ENCODE measurements at regions not wholly inside any gene's neighbourhood (a gene's known extent, or its start where the extent isn't known, plus 50 kb on each side); places are given as distances from the start of the nearest gene placed in this dataset.
"Not testable (repeated sequence)": the region's sequence is repeated elsewhere in the genome, so short reads cannot be mapped to it uniquely, and the experiment has no call there.

DNA sequence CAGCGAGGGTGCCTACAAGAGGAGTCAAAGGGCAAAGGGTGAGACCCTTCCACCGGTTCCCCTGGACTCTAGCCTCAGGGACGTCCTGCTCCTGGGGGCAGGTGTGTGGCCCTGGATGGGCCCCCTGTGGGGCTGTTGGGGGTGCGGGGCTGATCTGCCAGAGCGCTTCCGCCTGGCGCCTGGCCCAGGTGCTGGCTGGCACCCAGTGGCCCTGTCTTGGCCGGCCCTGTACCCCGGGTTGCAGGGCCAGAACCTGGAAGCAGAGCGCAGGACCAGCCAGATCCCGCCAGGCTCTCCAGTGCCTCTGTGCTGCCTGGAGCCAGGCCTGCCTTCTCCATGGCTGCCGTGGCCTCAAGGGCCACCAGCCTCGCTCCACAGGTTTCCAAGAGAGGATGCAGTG lies 1625.8 kb upstream of the GOT2 start:
- TF ChIP-seq, protein P1, sequence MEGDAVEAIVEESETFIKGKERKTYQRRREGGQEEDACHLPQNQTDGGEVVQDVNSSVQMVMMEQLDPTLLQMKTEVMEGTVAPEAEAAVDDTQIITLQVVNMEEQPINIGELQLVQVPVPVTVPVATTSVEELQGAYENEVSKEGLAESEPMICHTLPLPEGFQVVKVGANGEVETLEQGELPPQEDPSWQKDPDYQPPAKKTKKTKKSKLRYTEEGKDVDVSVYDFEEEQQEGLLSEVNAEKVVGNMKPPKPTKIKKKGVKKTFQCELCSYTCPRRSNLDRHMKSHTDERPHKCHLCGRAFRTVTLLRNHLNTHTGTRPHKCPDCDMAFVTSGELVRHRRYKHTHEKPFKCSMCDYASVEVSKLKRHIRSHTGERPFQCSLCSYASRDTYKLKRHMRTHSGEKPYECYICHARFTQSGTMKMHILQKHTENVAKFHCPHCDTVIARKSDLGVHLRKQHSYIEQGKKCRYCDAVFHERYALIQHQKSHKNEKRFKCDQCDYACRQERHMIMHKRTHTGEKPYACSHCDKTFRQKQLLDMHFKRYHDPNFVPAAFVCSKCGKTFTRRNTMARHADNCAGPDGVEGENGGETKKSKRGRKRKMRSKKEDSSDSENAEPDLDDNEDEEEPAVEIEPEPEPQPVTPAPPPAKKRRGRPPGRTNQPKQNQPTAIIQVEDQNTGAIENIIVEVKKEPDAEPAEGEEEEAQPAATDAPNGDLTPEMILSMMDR (conservative IDR thresholded peaks at IDR 0.05): not testable (repeated sequence)
- not testable (repeated sequence) for TF ChIP-seq EZH2 (IDR thresholded peaks at IDR 0.05; ENCODE audit: low read depth)

Data from PC-9 (cell line).